ENCODE measurements at regions not wholly inside any gene's neighbourhood (a gene's known extent, or its start where the extent isn't known, plus 50 kb on each side); places are given as distances from the start of the nearest gene placed in this dataset.

- ChIA-PET POLR2A (no interaction called here), CTCF (no interaction called here)
- Histone ChIP-seq H3K4me3 (ENCODE audit: low read depth, low read length) (no peak overlapping the region), H3K36me3 (ENCODE audit: control insufficient read depth in 2 of 2, insufficient read depth in 1 of 2, low read length in 2 of 2) (no peaks in the 10 kb centered on the region), H3K27ac (ENCODE audit: extremely low read depth, low read depth, low read length) (no peak overlapping the region), H3K9me3 (ENCODE audit: control insufficient read depth, insufficient read depth, low read depth, low read length) (no peaks in the 10 kb centered on the region), H3K4me1 (ENCODE audit: control insufficient read depth, insufficient read depth, low read length) (no peaks in the 10 kb centered on the region)
- TF ChIP-seq ZIC2 (tag by site-specific recombination; IDR thresholded peaks at IDR 0.05) (no peak), ZNF174 (tag by site-specific recombination; IDR thresholded peaks at IDR 0.05) (no peak)
These were observed 364.5 kb upstream of the CDH2 start for GRCh38 chr18:28541276-28541930.

GRCh38 chr18:28529644-28530043, 352.7 kb upstream of the CDH2 start:
- POLR2A ChIA-PET: no interaction called here
- Histone ChIP-seq H3K4me1 (ENCODE audit: control insufficient read depth, insufficient read depth, low read length) (no peaks in the 10 kb centered on the region), H3K27ac (ENCODE audit: extremely low read depth, low read depth, low read length) (no peak overlapping the region), H3K9me3 (ENCODE audit: control insufficient read depth, insufficient read depth, low read depth, low read length) (no peaks in the 10 kb centered on the region), H3K36me3 (ENCODE audit: control insufficient read depth in 2 of 2, insufficient read depth in 1 of 2, low read length in 2 of 2) (no peaks in the 10 kb centered on the region), H3K4me3 (ENCODE audit: low read depth, low read length) (no peak overlapping the region)
- CTCF ChIA-PET: interaction anchor here (0.5 kb wide), 1 partner anchor 208 kb away, joined by 3 read pairs; no protein-coding TSS in a partner anchor
- TF ChIP-seq SCRT2 (tag by site-specific recombination; IDR thresholded peaks at IDR 0.05) (no peak), ZFP69B (tag by site-specific recombination; IDR thresholded peaks at IDR 0.05) (no peak), ZSCAN30 (tag by site-specific recombination; IDR thresholded peaks at IDR 0.05) (no peak)

GRCh38 chr18:28526196-28526595, 349.3 kb upstream of the CDH2 start:
- Histone ChIP-seq H3K4me3 (ENCODE audit: low read depth, low read length) (no peak overlapping the region), H3K36me3 (ENCODE audit: control insufficient read depth in 2 of 2, insufficient read depth in 1 of 2, low read length in 2 of 2) (no peaks in the 10 kb centered on the region), H3K9me3 (ENCODE audit: control insufficient read depth, insufficient read depth, low read depth, low read length) (no peaks in the 10 kb centered on the region), H3K27ac (ENCODE audit: extremely low read depth, low read depth, low read length) (no peak overlapping the region), H3K4me1 (ENCODE audit: control insufficient read depth, insufficient read depth, low read length) (no peaks in the 10 kb centered on the region)
- CTCF ChIA-PET: no interaction called here
- no peak for TF ChIP-seq ZBTB7A (tag by site-specific recombination; IDR thresholded peaks at IDR 0.05; ENCODE audit: low read depth)
- TF ChIP-seq ZNF560 (tag by site-specific recombination; IDR thresholded peaks at IDR 0.05; ENCODE audit: borderline replicate concordance): no peak
- no peak for TF ChIP-seq ZNF311 (tag by site-specific recombination; IDR thresholded peaks at IDR 0.05; ENCODE audit: borderline replicate concordance)
- POLR2A ChIA-PET: no interaction called here

GRCh38 chr18:28523758-28524475, 347.0 kb upstream of the CDH2 start:
- ChIA-PET CTCF (interaction anchor here (0.6 kb wide), 1 partner anchor 7 kb away, joined by 5 read pairs; no protein-coding TSS in a partner anchor), POLR2A (no interaction called here)
- H3K9me3 ChIP-seq (ENCODE audit: control insufficient read depth, insufficient read depth, low read depth, low read length): no peaks in the 10 kb centered on the region

More at GRCh38 chr18:28523758-28524475, 347.0 kb upstream of the CDH2 start:
- Histone ChIP-seq H3K27ac (ENCODE audit: extremely low read depth, low read depth, low read length) (no peak overlapping the region), H3K4me3 (ENCODE audit: low read depth, low read length) (no peak overlapping the region), H3K4me1 (ENCODE audit: control insufficient read depth, insufficient read depth, low read length) (no peaks in the 10 kb centered on the region), H3K36me3 (ENCODE audit: control insufficient read depth in 2 of 2, insufficient read depth in 1 of 2, low read length in 2 of 2) (no peaks in the 10 kb centered on the region)
- TF ChIP-seq ZNF747 (tag by site-specific recombination; IDR thresholded peaks at IDR 0.05): no peak
- no peak for TF ChIP-seq ZNF707 (tag by site-specific recombination; IDR thresholded peaks at IDR 0.05)
- TF ChIP-seq ZBTB8A (tag by site-specific recombination; IDR thresholded peaks at IDR 0.05): no peak
- no peak for TF ChIP-seq ZNF837 (tag by site-specific recombination; IDR thresholded peaks at IDR 0.05)
- no peak for TF ChIP-seq ZNF785 (tag by site-specific recombination; IDR thresholded peaks at IDR 0.05)
- TF ChIP-seq ZNF76 (tag by site-specific recombination; IDR thresholded peaks at IDR 0.05; ENCODE audit: borderline replicate concordance, low read depth): no peak
- no peak for TF ChIP-seq ZFP3 (tag by site-specific recombination; IDR thresholded peaks at IDR 0.05; ENCODE audit: low read depth)
- TF ChIP-seq GLIS2 (tag by site-specific recombination; IDR thresholded peaks at IDR 0.05): no peak
- TF ChIP-seq HOXD13 (CRISPR knock-in tag; IDR thresholded peaks at IDR 0.05; ENCODE audit: borderline replicate concordance): no peak
- no peak for TF ChIP-seq SP2 (tag by site-specific recombination; IDR thresholded peaks at IDR 0.05)
- TF ChIP-seq ZNF704 (tag by site-specific recombination; IDR thresholded peaks at IDR 0.05): no peak
- TF ChIP-seq HOXA7 (CRISPR knock-in tag; IDR thresholded peaks at IDR 0.05; ENCODE audit: borderline replicate concordance): no peak
- no peak for TF ChIP-seq ZNF433 (tag by site-specific recombination; IDR thresholded peaks at IDR 0.05; ENCODE audit: low read depth)
- no peak for TF ChIP-seq ZNF114 (tag by site-specific recombination; IDR thresholded peaks at IDR 0.05)
- TF ChIP-seq KLF16 (tag by site-specific recombination; IDR thresholded peaks at IDR 0.05): no peak
- no peak for TF ChIP-seq ZNF354C (tag by site-specific recombination; IDR thresholded peaks at IDR 0.05; ENCODE audit: borderline replicate concordance, low read depth)
